Stimulated activated CD8-positive, alpha-beta memory T cell treated with anti-CD3 and anti-CD28 coated beads, Interleukin-15, amount 100 ng/mL, for 48 hours (primary cell): ENCODE measurements at regions not wholly inside any gene's neighbourhood (a gene's known extent, or its start where the extent isn't known, plus 50 kb on each side); places are given as distances from the start of the nearest gene placed in this dataset.

Source experiments
- DNase-seq, 2 donors: peaks; one replicate each; pipeline ENCODE4 v3.0.0-alpha.2; 2020; ENCODE audit warnings: low read depth in 2 of 2

GRCh38 chr5:116696366-116696765, 121.7 kb upstream of the SEMA6A start:
- no peak for DNase-seq

DNA sequence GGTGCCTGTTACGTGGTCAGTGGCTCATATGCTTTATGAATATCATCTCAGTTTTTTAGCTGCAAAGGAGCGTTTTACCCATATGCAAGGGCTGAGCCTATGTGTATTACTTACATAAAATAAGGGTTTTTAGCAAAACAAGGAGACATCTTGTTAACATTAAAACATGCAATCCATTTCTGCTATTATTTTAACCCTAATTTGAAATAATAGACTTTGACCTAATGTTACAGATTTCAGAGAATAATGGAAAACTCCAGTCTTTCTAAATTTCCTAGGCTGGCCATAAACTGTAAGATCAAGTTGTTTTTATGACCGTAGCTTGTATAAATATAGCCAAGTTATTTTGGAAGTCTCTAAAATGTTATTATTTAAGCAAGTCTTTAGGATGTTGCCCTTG, 121.1 kb upstream of the SEMA6A start:
- DNase-seq: no peak

DNA sequence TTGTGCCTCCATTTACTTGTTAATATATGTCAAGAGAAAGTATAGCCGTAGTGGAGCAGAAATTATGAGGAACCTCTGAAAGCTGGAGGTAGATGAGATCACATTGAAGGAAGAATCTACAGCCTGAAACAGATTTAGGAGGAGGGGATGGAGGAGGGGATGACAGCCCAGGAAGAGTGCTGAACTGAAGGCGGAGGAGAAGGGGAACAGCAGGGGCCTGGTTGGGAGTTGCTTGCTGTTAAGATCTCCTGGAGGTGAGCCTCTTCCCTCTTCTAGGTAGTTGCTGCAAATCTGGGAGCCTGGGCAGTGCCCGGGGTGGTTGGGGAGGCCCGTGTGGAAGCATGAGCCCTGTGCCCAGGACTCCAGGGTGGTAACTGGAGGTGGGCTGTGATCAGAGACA, 111.8 kb upstream of the SEMA6A start:
- no peak for DNase-seq

- DNase-seq: no peak
Measured at GRCh38 chr5:116685931-116686330, 111.3 kb upstream of the SEMA6A start.

- DNase-seq: no peak
Measured at GRCh38 chr5:116685069-116685468, 110.4 kb upstream of the SEMA6A start.

GRCh38 chr5:116681334-116682013, 106.9 kb upstream of the SEMA6A start:
- DNase-seq: no peak

GRCh38 chr5:116675626-116675910, 100.9 kb upstream of the SEMA6A start:
- no peak for DNase-seq

DNA sequence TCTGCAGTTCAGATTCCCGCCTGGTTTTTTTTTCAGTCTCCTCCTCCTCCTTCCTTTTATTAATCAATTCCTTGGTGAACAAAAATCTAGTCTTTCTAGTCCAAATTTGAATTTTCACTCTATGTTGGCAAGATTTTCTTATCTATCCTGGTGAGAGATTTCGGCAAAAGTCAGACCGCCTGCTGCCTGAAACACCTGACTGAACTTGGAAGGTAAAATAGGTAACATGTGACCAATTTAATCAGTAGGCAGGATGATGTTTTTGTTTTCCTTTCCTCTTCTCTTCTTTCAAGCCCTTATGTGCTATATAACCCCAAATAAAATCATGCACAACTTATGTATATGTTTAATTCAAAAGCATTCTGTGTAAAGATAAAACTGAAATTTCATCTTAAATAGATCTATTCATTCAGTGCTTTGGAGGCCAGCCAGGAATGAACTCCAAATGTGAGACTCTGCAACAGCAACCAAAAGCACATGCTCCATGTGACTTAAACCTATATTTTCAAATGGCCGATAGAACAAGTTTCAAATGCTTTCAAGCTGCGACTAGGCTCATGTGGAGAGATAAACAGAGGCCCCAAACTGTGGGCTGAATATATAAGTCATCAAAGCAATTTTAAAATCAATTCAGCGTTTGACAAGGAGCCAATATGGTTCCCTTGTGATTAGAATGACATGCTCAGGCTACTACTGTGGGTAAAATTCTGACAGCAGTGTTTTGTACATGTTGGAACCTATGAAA, 100.4 kb upstream of the SEMA6A start:
- no peak for DNase-seq

DNA sequence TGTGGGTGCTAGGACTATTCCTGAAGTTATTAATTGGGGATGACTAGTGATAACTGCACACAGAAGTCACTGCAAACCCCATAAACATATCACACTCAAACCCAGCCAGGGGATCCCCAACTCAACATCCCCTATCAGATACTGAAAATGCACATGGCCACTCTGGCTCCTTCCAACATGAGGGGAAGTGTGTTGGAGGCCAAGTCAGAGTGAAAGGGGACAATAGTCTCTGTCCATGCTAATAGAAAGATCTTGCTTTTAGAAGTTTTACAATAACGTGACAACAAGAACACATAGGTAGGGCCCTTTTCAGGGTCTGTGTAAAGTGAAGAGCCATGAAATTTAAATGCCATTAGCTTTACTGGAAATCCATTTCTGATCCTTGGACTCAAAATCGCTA, 98.8 kb upstream of the SEMA6A start:
- DNase-seq: no peak

- no peak for DNase-seq
Measured at GRCh38 chr5:116672203-116672602, 97.6 kb upstream of the SEMA6A start.

DNA sequence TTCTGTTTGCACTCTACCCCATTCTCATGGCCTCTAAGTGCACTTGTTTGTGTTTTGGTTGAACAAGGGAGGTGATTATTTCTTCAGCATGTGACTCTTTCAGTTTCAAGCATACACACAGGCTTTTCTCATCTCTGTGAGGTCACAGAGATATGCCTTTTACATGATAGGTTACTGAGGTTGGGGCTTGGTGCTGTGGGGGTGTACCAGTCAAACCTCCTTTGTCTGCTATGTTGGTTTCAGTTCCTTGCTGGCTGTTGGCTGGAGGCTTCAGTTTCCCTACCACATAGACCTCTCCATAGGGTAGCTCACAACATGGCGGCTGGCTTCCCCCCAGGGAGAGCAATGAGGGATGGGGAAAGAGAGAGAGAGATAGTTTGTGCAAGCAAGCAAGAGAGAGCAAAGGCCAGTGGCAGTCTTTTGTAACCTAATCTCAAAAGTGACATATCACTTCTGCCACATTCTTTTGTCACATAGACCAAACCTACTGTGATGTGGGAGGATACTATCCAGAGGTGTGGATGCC, 96.7 kb upstream of the SEMA6A start:
- no peak for DNase-seq

GRCh38 chr5:116669261-116670031, 94.8 kb upstream of the SEMA6A start:
- DNase-seq: no peak

- DNase-seq: no peak
Measured at GRCh38 chr5:116668390-116668789, 93.8 kb upstream of the SEMA6A start.

GRCh38 chr5:116666901-116667300, 92.3 kb upstream of the SEMA6A start:
- DNase-seq: no peak

- DNase-seq: no peak
Measured at GRCh38 chr5:116664988-116665387, 90.4 kb upstream of the SEMA6A start.

DNA sequence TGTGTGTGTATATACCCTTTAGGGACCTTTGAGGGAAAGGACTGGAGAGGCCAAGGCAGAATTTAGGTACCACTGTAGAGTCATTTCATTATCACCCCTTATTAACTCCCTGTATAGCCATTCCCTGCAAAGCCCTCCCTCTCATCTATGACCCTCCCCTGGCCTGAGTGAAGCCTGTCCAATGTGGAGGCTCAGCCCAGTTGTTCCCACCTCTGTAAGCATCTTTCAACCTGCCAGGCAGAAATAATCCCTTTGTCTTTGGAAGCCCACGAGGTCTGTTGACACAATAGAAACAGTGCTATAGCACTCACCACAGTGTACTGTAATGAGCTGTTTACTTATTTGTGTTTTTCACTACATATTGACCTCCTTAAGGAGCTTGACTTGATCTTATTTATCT, 88.5 kb upstream of the SEMA6A start:
- DNase-seq: no peak

- DNase-seq: no peak
Measured at GRCh38 chr5:116661419-116661818, 86.8 kb upstream of the SEMA6A start.

DNA sequence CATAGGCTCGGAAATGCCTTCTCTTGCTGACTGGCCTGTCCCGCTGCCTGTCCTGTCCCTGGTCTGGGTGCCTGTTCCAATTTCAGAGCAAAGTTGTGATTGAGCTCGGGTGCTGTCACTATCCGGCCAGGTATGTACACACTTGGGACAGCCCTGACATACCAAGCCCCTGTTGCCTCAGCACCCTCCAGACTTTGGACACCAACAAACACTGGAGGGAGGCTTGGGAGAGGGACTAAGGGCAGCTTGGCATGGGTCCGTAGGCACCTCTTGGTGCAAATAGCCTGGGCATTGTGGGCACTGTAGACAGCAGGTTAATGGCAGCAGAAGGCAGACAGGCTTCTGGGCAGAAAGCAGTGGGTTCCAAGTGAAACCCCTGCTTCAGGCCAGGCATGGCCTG, 86.3 kb upstream of the SEMA6A start:
- DNase-seq: no peak

DNA sequence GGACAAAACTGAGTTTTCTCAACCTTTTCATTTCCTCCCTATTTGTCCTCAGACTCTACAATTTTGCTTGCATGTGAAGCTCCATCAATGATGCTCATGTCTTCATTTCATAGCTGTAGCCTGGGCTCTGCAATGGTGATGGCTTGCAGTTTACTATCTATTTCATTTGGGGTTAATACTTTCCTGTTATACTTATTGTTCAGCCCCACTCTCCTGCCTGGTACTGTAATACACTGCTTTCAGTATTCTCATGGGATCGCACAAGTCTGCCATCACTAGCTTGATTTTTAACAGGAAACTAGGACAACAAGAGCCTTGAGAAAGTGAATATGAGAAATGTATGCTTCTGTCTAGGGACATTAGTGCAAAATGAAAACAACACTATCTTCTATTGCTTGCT, 84.2 kb upstream of the SEMA6A start:
- no peak for DNase-seq

- DNase-seq: no peak
Measured at GRCh38 chr5:116658141-116658540, 83.5 kb upstream of the SEMA6A start.

DNA sequence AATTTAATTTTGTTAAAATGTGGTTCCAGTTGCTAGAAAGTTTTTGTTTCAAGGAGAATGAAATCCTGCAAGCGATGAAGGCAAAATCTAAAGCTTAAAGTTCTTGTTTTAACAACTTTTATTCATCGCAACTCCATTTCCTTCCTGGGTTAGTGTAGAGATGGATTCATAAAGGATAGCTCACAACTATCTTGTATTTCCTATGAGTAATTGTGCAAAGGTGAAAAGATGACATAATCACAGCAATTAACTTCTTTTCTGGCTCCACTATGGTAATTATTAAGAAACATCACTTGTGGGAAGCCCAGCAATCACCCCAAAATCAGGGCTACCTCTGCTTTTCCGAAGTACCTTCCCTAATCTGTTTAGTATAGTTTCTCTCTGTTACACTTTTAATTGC, 80.8 kb upstream of the SEMA6A start:
- no peak for DNase-seq

- DNase-seq: no peak
Measured at GRCh38 chr5:116654925-116655324, 80.3 kb upstream of the SEMA6A start.

- no peak for DNase-seq
Measured at GRCh38 chr5:116652903-116653302, 78.3 kb upstream of the SEMA6A start.
